SK-N-SH (cell line): ENCODE measurements at regions not wholly inside any gene's neighbourhood (a gene's known extent, or its start where the extent isn't known, plus 50 kb on each side); places are given as distances from the start of the nearest gene placed in this dataset.

Experiments used
- CTCF ChIA-PET: fragments of 300-600, 350-600 bp; formaldehyde crosslinking; extraction: SDS; loops from one replicate; lab custom pipeline; 2021; lab: Yijun Ruan, JAX
- POLR2A ChIA-PET: fragments of 350-600 bp; sonication (Branson Sonifier 250); formaldehyde crosslinking; extraction: SDS; loops from one replicate; lab custom pipeline; 2020; ENCODE audit warnings: antibody characterized with exemption, inconsistent platforms; lab: Yijun Ruan, JAX
- DNase-seq: peaks from one replicate; pipeline ENCODE4 v3.0.0; 2012
- H2AFZ ChIP-seq: fragments of 200-600 bp; sonication (generic); 2 replicates; pipeline ENCODE4 v1.8.1; 2016; ENCODE audit warnings: antibody characterized with exemption, mild to moderate bottlenecking, low read depth
- H3F3A ChIP-seq: fragments of 200-600 bp; sonication (generic); replicated peaks from 2 replicates; pipeline ENCODE3; 2016; ENCODE audit warnings: antibody characterized with exemption, mild to moderate bottlenecking; ENCODE audit not compliant: insufficient read depth
- H3K27ac ChIP-seq, 2 experiments: fragments of 200-500 bp in 1 of 2; fragments of 200-600 bp in 1 of 2; sonication (Bioruptor generic) in 1 of 2; sonication (generic), shearing (Covaris generic) in 1 of 2; 2 replicates each; pipeline versions ENCODE4 v1.5.1 to v1.6.1; 2014 to 2016; ENCODE audit warnings: low read depth in 2 of 2, inconsistent platforms in 1 of 2, low read length in 1 of 2, mild to moderate bottlenecking in 1 of 2, mixed read lengths in 1 of 2
- H3K27me3 ChIP-seq: fragments of 200-600 bp; sonication (generic), shearing (Covaris generic); 2 replicates; pipeline ENCODE4 v1.6.1; 2016; ENCODE audit warnings: mixed run types; ENCODE audit not compliant: insufficient read depth
- H3K36me3 ChIP-seq, 2 experiments: fragments of 200-500 bp in 1 of 2; fragments of 200-600 bp in 1 of 2; sonication (Bioruptor generic) in 1 of 2; sonication (generic) in 1 of 2; replicated peaks in 1 of 2; 2 replicates each; pipeline versions ENCODE3 to v1.5.1; 2014 to 2016; ENCODE audit warnings: low read length in 1 of 2, mild to moderate bottlenecking in 1 of 2; ENCODE audit not compliant: insufficient read depth in 2 of 2, control insufficient read depth in 1 of 2
- H3K4me1 ChIP-seq, 2 experiments: fragments of 200-500 bp in 1 of 2; fragments of 200-600 bp in 1 of 2; sonication (Bioruptor generic) in 1 of 2; sonication (generic), shearing (Covaris generic) in 1 of 2; 2 replicates each; pipeline versions ENCODE4 v1.5.1 to v1.6.1; 2014 to 2016; ENCODE audit warnings: low read depth in 1 of 2, low read length in 1 of 2, mixed run types in 1 of 2; ENCODE audit not compliant: insufficient read depth in 2 of 2, control insufficient read depth in 1 of 2
- H3K4me2 ChIP-seq: fragments of 200-600 bp; sonication (generic), shearing (Covaris generic); 2 replicates; pipeline ENCODE4 v1.6.1; 2017; ENCODE audit warnings: mixed run types
- H3K4me3 ChIP-seq, 2 experiments: fragments of 200-500 bp in 1 of 2; fragments of 200-600 bp in 1 of 2; sonication (Bioruptor generic) in 1 of 2; sonication (generic), shearing (Covaris generic) in 1 of 2; 2 replicates each; pipeline versions ENCODE4 v1.5.1 to v1.8.1; 2014 to 2016; ENCODE audit warnings: low read depth in 2 of 2, inconsistent platforms in 1 of 2, low read length in 1 of 2, mild to moderate bottlenecking in 1 of 2, mixed read lengths in 1 of 2, moderate library complexity in 1 of 2
- H3K79me2 ChIP-seq: fragments of 200-600 bp; sonication (generic); 2 replicates; pipeline ENCODE4 v1.8.1; 2017; ENCODE audit warnings: mild to moderate bottlenecking; ENCODE audit not compliant: insufficient read depth
- H3K9ac ChIP-seq: fragments of 200-600 bp; sonication (generic); 2 replicates; pipeline ENCODE4 v1.6.1; 2017; ENCODE audit warnings: mixed run types
- H3K9me2 ChIP-seq: fragments of 200-600 bp; sonication (generic); 2 replicates; pipeline ENCODE4 v1.6.1; 2017; ENCODE audit warnings: mixed run types
- H3K9me3 ChIP-seq: fragments of 200-600 bp; sonication (generic); 2 replicates; pipeline ENCODE4 v1.6.1; 2017; ENCODE audit warnings: mixed run types, mild to moderate bottlenecking, moderate library complexity
- H4K20me1 ChIP-seq: fragments of 200-600 bp; sonication (generic); 2 replicates; pipeline ENCODE4 v1.6.1; 2017; ENCODE audit warnings: mild to moderate bottlenecking, mixed run types; ENCODE audit not compliant: insufficient read depth
- EZH2phosphoT487 ChIP-seq: fragments of 200-600 bp; sonication (generic); IDR thresholded peaks from 2 replicates; pipeline ENCODE4 v1.6.1; 2017; ENCODE audit warnings: low read depth, mixed run types, mild to moderate bottlenecking, antibody characterized with exemption, moderate library complexity, borderline replicate concordance
- FOSL2 ChIP-seq: IDR thresholded peaks from 2 replicates; pipeline ENCODE4 v1.4.0; 2012; ENCODE audit warnings: low read depth, mild to moderate bottlenecking, moderate library complexity, borderline replicate concordance
- FOXM1 ChIP-seq: IDR thresholded peaks from 2 replicates; pipeline ENCODE4 v1.4.0; 2012; ENCODE audit warnings: low read depth, mild to moderate bottlenecking
- GABPA ChIP-seq: IDR thresholded peaks from 2 replicates; pipeline ENCODE4 v1.4.0; 2012; ENCODE audit warnings: low read depth, mild to moderate bottlenecking
- MEF2A ChIP-seq: IDR thresholded peaks from 2 replicates; pipeline ENCODE4 v1.4.0; 2012; ENCODE audit warnings: low read depth, borderline replicate concordance
- NFIC ChIP-seq: IDR thresholded peaks from 2 replicates; pipeline ENCODE4 v1.4.0; 2012; ENCODE audit warnings: borderline replicate concordance
- RAD21 ChIP-seq: IDR thresholded peaks from 2 replicates; pipeline ENCODE4 v1.6.1; 2012; ENCODE audit warnings: mild to moderate bottlenecking, low read length
- RCOR1 ChIP-seq: fragments of 150-350 bp; IDR thresholded peaks from 2 replicates; pipeline ENCODE4 v1.6.1; 2017; ENCODE audit warnings: antibody characterized with exemption, low read length
- TAF1 ChIP-seq: IDR thresholded peaks from 2 replicates; pipeline ENCODE4 v1.6.1; 2012; ENCODE audit warnings: low read depth, mild to moderate bottlenecking, low read length, moderate library complexity, borderline replicate concordance
- TEAD4 ChIP-seq: IDR thresholded peaks from 2 replicates; pipeline ENCODE4 v1.4.0; 2012; ENCODE audit warnings: mild to moderate bottlenecking, borderline replicate concordance; ENCODE audit not compliant: insufficient read depth
- YY1 ChIP-seq: IDR thresholded peaks from 2 replicates; pipeline ENCODE4 v1.4.0; 2012; ENCODE audit warnings: low read depth, mild to moderate bottlenecking
- WGBS: methylation state at CpG from one replicate; pipeline ENCODE4 v1.1.6; 2017; ENCODE audit warnings: low lambda C conversion rate; 5-methylcytosine and 5-hydroxymethylcytosine counted together
- TF ChIP-seq, protein P1 (sequence below): IDR thresholded peaks from 2 replicates; pipeline ENCODE4 v1.4.0; 2012; ENCODE audit warnings: low read depth, borderline replicate concordance
- TF ChIP-seq, protein P2 (sequence below): IDR thresholded peaks from 2 replicates; pipeline ENCODE4 v1.6.1; 2012; ENCODE audit warnings: mild to moderate bottlenecking, low read depth, low read length, moderate library complexity
- TF ChIP-seq, protein P3 (sequence below): fragments of 200-600 bp; sonication (generic); IDR thresholded peaks from 2 replicates; pipeline ENCODE4 v1.6.1; 2017; ENCODE audit warnings: antibody characterized with exemption, mild to moderate bottlenecking, moderate library complexity
- TF ChIP-seq, protein P4 (sequence below): fragments of 150-350 bp; IDR thresholded peaks from 2 replicates; pipeline ENCODE4 v1.6.1; 2016; ENCODE audit warnings: mild to moderate bottlenecking, low read depth, low read length
- TF ChIP-seq, protein P5 (sequence below): IDR thresholded peaks from 2 replicates; pipeline ENCODE4 v1.4.0; 2012; ENCODE audit warnings: low read depth

DNA sequence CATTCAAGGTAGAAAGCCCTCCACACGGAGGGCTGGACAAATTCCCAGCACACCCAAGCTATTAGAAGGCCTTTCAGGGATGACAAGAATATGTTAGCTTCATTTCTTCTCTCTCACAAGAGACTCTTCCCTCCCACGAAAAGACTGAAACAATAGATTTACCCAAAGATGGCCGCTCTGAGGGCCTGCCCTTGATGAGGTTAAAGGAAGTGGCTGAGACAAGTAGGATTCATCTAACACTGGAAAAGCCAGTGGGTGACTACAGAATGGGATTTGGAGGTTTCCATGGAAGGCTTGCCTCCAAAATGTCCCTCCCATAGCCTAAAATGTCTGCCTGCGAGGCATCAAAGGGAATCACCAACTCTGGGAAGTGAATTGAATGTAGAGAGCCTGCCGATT lies 277.6 kb downstream of the CLIC5 start:
- no peaks in the 10 kb centered on the region for H3K36me3 ChIP-seq
- no peak overlapping the region for H3K9ac ChIP-seq
- no peaks in the 10 kb centered on the region for H3K9me3 ChIP-seq
- TF ChIP-seq TEAD4 (no peak), FOSL2 (no peak), RAD21 (no peak), GABPA (no peak)
- H3K27ac ChIP-seq: no peak overlapping the region
- no peak overlapping the region for H3K4me3 ChIP-seq
- H3K79me2 ChIP-seq: no peaks in the 10 kb centered on the region
- H2AFZ ChIP-seq: no peak overlapping the region
- ChIA-PET POLR2A (no interaction called here), CTCF (interaction anchor here (1.1 kb wide), 1 partner anchor 1268 kb away, joined by 3 read pairs; no protein-coding TSS in a partner anchor)
- H3F3A ChIP-seq: no peaks in the 10 kb centered on the region
- no peaks in the 10 kb centered on the region for H4K20me1 ChIP-seq
- H3K9me2 ChIP-seq: no peaks in the 10 kb centered on the region
- DNase-seq: no peak
- no peak overlapping the region for H3K4me2 ChIP-seq
- 26% methylated on average over 5 of the region's 5 CpGs for WGBS
- H3K4me1 ChIP-seq: no peaks in the 10 kb centered on the region
- peaks cover 1% of the 10 kb centered on the region; the same call in 1 of the 2 replicates for H3K27me3 ChIP-seq

DNA sequence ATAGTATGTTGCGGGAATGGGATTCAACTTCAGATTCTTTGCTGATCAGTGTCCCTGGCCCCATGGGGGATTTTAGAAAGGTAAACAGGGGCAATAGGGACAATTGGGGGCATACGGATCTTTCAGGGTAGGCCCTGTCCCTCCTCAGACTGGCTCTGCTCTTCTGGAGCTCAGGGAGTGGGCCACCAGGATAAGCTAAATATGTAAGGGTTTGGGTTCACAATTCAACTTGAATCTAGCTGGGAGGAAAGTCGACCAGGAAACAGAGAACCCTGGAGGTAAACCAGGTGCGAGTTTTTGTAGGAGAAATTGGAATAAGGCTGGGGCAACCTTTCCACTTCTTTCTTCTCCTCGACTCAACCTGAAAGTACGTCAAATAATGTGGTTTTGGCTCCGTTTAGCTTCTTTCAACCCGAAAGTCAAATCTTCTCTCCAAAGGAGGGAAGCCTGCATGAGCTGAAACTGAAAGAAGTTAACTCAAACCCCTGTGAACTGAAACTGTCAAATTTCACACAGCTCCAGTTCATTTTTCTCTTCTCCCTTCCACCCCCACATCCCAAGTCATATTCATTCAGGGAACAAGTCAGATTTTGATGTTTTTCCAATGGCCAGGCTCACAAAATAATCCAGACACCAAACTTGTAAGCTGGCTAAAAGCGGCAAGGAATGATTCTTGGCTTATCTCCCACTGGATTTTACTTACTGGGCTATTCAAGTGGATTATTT lies 278.2 kb downstream of the CLIC5 start:
- no peaks in the 10 kb centered on the region for H4K20me1 ChIP-seq
- no peak overlapping the region for H3K27ac ChIP-seq
- no peaks in the 10 kb centered on the region for H3K4me1 ChIP-seq
- 24% methylated on average over 9 of the region's 9 CpGs for WGBS
- H3K27me3 ChIP-seq: peaks cover 5% of the 10 kb centered on the region; the same call in 1 of the 2 replicates
- H3K4me3 ChIP-seq: no peak overlapping the region
- no peaks in the 10 kb centered on the region for H3K9me3 ChIP-seq
- no peak for DNase-seq
- POLR2A ChIA-PET: no interaction called here
- H3K4me2 ChIP-seq: no peak overlapping the region
- CTCF ChIA-PET: interaction anchor here (1.1 kb wide), 1 partner anchor 1268 kb away, joined by 3 read pairs; no protein-coding TSS in a partner anchor
- H2AFZ ChIP-seq: peak overlapping the region; percentile 24; the same call in 1 of the 2 replicates
- no peaks in the 10 kb centered on the region for H3F3A ChIP-seq
- no peaks in the 10 kb centered on the region for H3K79me2 ChIP-seq
- no peaks in the 10 kb centered on the region for H3K9me2 ChIP-seq
- TF ChIP-seq, protein P1, sequence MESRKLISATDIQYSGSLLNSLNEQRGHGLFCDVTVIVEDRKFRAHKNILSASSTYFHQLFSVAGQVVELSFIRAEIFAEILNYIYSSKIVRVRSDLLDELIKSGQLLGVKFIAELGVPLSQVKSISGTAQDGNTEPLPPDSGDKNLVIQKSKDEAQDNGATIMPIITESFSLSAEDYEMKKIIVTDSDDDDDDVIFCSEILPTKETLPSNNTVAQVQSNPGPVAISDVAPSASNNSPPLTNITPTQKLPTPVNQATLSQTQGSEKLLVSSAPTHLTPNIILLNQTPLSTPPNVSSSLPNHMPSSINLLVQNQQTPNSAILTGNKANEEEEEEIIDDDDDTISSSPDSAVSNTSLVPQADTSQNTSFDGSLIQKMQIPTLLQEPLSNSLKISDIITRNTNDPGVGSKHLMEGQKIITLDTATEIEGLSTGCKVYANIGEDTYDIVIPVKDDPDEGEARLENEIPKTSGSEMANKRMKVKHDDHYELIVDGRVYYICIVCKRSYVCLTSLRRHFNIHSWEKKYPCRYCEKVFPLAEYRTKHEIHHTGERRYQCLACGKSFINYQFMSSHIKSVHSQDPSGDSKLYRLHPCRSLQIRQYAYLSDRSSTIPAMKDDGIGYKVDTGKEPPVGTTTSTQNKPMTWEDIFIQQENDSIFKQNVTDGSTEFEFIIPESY: no peak
- TF ChIP-seq, protein P2, sequence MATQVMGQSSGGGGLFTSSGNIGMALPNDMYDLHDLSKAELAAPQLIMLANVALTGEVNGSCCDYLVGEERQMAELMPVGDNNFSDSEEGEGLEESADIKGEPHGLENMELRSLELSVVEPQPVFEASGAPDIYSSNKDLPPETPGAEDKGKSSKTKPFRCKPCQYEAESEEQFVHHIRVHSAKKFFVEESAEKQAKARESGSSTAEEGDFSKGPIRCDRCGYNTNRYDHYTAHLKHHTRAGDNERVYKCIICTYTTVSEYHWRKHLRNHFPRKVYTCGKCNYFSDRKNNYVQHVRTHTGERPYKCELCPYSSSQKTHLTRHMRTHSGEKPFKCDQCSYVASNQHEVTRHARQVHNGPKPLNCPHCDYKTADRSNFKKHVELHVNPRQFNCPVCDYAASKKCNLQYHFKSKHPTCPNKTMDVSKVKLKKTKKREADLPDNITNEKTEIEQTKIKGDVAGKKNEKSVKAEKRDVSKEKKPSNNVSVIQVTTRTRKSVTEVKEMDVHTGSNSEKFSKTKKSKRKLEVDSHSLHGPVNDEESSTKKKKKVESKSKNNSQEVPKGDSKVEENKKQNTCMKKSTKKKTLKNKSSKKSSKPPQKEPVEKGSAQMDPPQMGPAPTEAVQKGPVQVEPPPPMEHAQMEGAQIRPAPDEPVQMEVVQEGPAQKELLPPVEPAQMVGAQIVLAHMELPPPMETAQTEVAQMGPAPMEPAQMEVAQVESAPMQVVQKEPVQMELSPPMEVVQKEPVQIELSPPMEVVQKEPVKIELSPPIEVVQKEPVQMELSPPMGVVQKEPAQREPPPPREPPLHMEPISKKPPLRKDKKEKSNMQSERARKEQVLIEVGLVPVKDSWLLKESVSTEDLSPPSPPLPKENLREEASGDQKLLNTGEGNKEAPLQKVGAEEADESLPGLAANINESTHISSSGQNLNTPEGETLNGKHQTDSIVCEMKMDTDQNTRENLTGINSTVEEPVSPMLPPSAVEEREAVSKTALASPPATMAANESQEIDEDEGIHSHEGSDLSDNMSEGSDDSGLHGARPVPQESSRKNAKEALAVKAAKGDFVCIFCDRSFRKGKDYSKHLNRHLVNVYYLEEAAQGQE: no peak
- TF ChIP-seq EZH2phosphoT487 (no peak), FOXM1 (no peak), MEF2A (no peak), RCOR1 (no peak), YY1 (no peak), TAF1 (no peak), NFIC (no peak)
- TF ChIP-seq, protein P3, sequence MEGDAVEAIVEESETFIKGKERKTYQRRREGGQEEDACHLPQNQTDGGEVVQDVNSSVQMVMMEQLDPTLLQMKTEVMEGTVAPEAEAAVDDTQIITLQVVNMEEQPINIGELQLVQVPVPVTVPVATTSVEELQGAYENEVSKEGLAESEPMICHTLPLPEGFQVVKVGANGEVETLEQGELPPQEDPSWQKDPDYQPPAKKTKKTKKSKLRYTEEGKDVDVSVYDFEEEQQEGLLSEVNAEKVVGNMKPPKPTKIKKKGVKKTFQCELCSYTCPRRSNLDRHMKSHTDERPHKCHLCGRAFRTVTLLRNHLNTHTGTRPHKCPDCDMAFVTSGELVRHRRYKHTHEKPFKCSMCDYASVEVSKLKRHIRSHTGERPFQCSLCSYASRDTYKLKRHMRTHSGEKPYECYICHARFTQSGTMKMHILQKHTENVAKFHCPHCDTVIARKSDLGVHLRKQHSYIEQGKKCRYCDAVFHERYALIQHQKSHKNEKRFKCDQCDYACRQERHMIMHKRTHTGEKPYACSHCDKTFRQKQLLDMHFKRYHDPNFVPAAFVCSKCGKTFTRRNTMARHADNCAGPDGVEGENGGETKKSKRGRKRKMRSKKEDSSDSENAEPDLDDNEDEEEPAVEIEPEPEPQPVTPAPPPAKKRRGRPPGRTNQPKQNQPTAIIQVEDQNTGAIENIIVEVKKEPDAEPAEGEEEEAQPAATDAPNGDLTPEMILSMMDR: no peak
- TF ChIP-seq, protein P4, sequence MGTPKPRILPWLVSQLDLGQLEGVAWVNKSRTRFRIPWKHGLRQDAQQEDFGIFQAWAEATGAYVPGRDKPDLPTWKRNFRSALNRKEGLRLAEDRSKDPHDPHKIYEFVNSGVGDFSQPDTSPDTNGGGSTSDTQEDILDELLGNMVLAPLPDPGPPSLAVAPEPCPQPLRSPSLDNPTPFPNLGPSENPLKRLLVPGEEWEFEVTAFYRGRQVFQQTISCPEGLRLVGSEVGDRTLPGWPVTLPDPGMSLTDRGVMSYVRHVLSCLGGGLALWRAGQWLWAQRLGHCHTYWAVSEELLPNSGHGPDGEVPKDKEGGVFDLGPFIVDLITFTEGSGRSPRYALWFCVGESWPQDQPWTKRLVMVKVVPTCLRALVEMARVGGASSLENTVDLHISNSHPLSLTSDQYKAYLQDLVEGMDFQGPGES: no peak
- TF ChIP-seq, protein P5, sequence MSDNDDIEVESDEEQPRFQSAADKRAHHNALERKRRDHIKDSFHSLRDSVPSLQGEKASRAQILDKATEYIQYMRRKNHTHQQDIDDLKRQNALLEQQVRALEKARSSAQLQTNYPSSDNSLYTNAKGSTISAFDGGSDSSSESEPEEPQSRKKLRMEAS: no peak
- no peak overlapping the region for H3K9ac ChIP-seq
- H3K36me3 ChIP-seq: no peaks in the 10 kb centered on the region
